HG02642 (cell line): ENCODE measurements at regions not wholly inside any gene's neighbourhood (a gene's known extent, or its start where the extent isn't known, plus 50 kb on each side); places are given as distances from the start of the nearest gene placed in this dataset.

Experiments used
- ATAC-seq: cut with Tn5 transposase; IDR thresholded peaks from one replicate; pipeline ENCODE4 v1.9.1; 2021; ENCODE audit warnings: mild to moderate bottlenecking; ENCODE audit not compliant: unreplicated experiment, poor library complexity

DNA sequence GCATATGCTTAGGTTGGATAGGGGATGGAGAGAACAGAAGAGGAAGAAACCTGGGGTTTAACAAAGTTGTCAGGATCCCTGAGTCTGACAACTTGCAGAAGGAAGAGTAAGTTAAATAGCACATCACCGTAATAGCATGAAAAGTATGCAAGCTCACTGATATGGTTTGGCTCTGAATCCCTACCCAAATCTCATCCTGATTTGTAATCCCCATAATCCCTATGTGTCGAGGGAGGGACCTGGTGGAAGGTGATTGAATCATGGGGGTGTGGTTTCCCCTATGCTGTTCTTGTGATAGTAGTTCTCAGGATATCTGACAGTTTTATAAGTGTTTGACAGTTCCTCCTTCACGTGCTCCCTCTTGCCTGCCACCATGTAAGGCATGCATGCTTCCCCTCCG is 193.3 kb downstream of the PSAT1 start:
- ATAC-seq, result no peak

DNA sequence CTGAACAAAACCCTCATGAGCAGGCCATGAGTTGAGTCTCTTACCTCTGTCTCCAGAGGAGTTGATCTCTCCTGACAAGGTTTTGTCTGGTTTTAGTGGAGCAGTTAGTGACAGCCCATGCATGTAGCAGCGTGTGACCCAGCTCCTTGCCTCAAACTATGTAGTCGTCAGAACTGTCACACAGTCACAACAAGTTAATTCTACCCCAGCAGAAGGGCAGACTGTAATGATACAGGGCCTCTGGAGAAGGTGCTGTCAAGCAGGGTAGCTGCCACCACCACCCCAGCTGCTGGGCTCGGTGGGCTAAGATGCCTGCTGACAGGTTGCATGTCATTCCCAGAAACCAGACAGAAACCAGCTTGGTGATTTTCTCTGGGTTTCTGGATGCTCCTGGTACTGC is 194.5 kb downstream of the PSAT1 start:
- no peak for ATAC-seq

- ATAC-seq, result no peak
These were observed 196.3 kb downstream of the PSAT1 start for GRCh38 chr9:78493166-78493742.

GRCh38 chr9:78502566-78502965 is 205.6 kb downstream of the PSAT1 start:
- ATAC-seq, result no peak

DNA sequence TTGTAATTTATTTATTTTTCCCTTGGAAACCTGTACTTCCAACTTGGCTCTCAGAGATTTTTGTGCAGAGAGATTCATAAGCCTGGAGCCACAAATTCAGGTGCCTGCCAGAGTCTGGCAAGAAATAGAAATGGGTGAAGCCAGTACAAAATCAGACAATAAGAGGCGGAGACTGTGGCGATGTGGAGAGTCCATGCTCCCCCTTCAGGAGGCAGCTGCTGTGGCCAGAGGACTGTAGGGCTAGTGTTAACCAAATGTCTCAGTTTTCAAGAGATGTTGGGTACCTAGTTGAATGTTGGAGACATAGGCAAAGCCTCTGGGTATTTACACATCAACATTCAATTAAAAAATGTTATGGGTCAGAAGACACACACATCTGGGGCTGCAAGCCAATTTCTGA is 208.6 kb downstream of the PSAT1 start:
- no peak for ATAC-seq

DNA sequence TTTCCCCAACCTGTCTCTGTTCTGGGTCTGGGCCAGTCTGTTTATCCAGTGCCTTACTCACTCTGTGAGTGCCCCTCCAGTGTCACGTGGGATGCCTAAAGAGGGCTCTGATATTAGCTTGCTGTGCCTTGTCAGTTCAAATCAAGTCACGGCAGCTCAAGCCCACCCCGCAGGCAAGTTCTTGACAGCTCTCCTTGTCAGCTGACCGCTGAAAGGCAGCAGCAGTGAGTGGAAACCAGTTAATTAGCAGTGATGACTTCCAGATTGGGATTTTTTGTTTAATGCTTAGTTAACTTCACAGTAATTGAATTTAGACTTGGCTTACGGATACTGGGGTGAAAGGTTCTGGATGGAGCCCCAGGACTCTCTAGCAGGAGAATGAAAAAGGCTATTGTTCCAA is 210.1 kb downstream of the PSAT1 start:
- ATAC-seq, result no peak

DNA sequence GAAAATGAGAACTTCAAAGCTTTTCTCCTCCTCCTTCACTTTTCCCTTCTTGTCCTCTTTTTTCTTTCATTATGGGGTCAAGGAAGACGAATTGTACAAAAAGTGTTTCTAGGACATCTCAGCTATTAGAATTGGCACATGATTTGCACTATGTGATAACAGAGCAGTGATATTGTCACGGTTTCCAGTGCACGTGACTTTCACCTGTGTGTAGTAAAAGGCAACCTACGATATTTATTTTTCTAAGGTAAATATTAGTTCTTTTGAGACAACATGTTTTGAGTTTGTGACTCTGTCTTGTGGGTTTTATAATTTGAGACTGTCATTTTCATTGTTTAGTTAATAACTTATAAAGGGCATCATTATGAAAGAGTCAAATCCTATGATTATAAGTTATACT is 213.1 kb downstream of the PSAT1 start:
- no peak for ATAC-seq

- no peak for ATAC-seq
These were observed 218.2 kb downstream of the PSAT1 start for GRCh38 chr9:78515108-78515507.

- no peak for ATAC-seq
These were observed 222.9 kb downstream of the PSAT1 start for GRCh38 chr9:78519786-78520185.

- ATAC-seq, result no peak
These were observed 224.8 kb downstream of the PSAT1 start for GRCh38 chr9:78521680-78522079.

DNA sequence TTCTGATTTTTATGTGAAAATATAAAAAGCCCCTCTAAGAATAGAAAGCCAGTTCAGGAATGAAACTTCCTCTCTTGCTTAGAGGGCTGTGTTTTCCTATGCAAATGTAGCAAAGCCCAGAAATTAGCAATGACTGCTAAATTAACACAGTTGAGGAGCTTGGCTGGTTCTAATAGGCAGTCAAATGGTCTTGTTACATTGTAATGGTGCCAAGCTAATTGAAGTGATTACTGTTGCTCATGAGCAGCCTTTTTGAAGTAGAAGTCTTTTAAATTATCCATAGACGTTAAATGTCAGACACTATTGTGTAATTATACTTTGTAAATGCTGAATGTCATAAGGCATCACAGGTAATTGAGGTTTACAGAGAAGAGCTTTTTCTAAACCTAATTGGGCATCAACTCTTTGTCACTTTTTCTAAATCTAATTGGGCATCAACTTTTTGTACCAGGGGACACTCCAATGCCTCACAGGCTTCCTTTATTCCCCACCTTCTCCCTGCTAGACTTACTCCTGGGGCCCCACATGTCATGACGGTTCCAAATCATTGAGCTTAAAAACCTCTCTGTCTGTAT is 229.1 kb downstream of the PSAT1 start:
- no peak for ATAC-seq

- ATAC-seq, result no peak
These were observed 236.6 kb downstream of the PSAT1 start for GRCh38 chr9:78533500-78533899.

DNA sequence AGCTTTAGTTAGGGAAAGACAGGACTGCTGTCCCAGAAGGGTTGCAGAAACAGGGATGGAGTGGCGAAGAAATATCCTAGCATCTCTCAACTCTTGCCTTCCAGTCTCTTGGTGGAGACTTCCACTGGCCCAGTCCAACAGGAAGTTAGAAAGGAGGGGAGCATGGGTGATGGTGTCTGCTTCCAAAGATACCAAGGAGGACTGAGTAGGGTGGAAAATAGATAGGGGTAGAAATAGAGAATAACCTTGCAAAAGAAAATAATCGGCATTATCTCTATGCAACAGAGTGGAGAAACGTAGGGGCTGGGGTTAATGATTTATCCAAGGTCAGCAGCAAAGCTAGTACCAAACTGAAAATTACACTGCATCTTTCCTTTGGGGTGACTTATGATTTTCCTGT is 242.3 kb downstream of the PSAT1 start:
- no peak for ATAC-seq

DNA sequence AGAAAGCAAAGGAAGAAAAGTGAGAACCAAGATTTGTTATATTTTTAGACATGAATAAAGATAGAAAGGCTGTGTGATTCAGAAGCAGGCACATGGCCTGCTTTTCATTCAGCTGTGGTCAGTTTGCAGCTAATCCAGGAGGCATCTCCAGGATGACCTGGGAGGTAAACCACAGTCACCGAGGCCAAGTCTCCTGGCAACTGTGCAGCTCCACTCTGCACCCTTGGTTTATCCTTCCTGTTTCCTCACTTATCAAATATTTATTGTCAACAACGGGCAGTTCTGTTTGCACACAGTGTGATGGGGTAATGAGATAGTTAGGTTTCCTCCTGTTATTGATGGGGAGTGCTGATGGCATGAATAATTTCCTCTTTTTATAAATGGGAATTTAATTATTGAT is 243.0 kb downstream of the PSAT1 start:
- ATAC-seq, result no peak

GRCh38 chr9:78541868-78542443 is 245.0 kb downstream of the PSAT1 start:
- no peak for ATAC-seq

GRCh38 chr9:78542491-78543181 is 245.7 kb downstream of the PSAT1 start:
- ATAC-seq, result no peak

DNA sequence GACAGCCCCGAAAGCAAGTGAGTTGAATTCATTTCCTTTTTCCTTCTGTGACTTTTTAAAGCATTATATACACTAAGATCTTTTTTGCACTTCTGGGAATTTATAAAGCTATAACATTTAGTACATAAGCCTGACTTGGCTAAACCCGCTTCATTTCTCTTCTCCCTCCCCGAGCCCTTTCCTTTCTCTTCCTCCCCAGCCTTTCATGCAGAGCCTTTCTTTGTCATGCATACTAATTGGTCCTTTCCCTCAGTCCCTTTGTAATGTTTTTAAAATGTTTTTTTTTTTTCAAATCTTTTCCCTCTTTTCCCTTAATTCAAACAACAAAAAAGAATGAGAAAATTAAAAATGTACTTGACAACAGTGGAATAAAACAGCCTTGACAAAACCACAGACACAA is 246.4 kb downstream of the PSAT1 start:
- no peak for ATAC-seq

DNA sequence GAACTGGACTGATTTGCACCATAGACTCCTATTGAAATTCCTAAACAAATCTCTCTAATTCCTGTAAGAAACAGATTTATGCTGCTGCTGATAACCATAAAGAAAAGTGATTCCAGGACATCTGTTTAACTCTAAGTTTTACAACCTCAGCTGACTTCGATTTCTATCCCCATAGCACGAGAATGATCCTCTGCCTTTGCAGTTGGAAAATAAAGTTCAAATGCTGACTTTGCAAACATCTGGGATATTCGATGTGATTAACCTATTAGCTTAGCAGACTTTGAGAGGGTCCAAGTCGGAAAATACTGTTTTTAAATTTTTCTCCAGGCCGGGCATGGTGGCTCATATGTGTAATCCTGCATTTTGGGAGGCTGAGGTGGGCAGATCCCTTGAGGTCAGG is 247.3 kb downstream of the PSAT1 start:
- ATAC-seq, result no peak

DNA sequence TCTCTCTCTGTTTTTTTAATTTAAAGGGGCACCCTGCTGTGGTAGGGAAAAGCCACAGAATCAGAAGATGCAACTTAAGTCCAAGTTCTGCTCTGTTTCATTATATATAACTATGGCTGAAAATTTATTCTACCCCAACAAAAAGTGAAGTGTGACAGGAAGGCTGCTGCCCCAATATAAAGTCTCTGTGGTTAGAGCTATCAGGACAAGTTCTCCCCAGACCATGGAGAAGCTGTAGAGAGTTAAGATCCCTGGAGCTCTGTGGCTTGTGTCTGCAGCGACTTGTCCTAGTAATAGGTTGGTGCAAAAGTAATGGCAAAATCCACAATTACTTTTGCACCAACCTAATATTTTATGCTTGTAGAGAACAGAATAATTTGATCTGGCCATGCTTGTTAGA is 250.9 kb downstream of the PSAT1 start:
- no peak for ATAC-seq

GRCh38 chr9:78548670-78549069 is 251.7 kb downstream of the PSAT1 start:
- ATAC-seq, result no peak

DNA sequence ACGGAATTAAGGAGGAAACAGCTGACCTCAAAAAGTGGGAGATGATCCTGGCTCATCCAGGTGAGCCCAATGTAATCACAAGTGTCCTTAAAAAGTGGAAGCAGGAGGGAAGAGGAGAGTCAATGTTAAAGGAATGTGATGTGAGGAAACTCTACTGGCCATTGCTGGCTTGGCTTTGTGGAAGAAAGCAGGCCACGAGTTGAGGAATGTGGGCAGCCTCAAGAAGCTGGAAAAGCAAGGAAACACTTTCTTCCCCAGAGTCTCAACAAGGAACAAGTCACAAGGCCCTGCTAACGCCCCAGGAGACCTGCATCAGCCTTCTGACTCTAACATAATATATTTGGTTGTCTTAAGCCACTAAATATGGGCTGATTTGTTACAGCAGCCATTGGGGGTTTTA is 252.8 kb downstream of the PSAT1 start:
- no peak for ATAC-seq

DNA sequence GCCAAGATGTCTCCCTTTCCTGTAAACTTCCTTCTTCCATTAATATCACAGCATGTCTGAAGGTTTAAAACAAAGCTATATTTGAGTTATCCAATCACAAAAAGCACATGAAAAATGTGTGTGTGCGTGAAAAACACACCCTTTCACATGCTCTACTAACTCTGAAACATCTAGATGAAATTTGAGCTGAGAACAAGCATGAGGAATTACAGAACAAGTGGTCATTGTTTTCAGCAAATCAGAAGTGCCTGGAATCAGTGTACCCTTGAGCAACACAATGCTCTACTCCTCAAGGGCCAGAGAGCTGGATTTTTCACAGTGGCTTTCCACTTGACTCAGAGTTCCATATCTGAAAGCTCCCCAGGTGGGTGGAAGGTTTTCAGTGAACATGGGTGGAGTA is 255.9 kb downstream of the PSAT1 start:
- peak; percentile 56 for ATAC-seq
